ENCODE measurements at regions not wholly inside any gene's neighbourhood (a gene's known extent, or its start where the extent isn't known, plus 50 kb on each side); places are given as distances from the start of the nearest gene placed in this dataset.

DNA sequence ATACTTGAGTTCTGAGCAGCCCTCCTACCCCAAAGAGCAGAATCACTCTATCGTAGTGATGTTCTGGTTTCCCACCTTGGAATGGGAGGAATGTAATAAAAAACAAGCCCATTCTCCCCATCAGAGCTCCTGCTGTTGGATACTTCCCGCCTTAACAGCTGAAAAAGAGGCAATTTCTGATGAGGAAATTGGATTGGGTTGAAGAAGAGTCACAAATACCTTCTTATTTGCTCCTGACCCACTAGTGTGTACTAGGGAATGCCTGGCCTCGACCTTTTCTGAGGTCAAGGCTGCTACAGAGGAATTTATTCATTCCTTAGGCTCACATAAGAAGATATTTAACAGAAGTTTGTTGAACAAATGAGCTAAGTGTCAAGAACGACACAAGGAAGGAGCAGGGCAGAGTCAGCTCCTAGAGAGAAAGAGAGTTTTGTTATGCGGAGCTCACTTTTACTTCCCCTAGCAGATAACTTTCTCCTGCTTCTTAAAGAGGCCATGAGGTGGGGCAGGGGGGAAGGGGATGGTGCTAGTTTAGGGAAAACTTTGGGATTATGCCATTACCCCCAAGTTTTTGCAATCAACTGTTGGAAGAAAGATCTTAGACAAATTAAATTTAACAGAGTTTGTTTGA is 273.8 kb upstream of the CLNK start:
- no peaks in the 10 kb centered on the region for H3K36me3 ChIP-seq (ENCODE audit: control insufficient read depth, insufficient read depth, low read length)
- DNase-seq (ENCODE audit: low read depth) (no peak), FAIRE-seq (no peak)
- no peak overlapping the region for H3K4me3 ChIP-seq (ENCODE audit: low read depth, low read length)
- no peaks in the 10 kb centered on the region for H3K27me3 ChIP-seq (ENCODE audit: control insufficient read depth, insufficient read depth, low read length)
- TF ChIP-seq, protein P1, sequence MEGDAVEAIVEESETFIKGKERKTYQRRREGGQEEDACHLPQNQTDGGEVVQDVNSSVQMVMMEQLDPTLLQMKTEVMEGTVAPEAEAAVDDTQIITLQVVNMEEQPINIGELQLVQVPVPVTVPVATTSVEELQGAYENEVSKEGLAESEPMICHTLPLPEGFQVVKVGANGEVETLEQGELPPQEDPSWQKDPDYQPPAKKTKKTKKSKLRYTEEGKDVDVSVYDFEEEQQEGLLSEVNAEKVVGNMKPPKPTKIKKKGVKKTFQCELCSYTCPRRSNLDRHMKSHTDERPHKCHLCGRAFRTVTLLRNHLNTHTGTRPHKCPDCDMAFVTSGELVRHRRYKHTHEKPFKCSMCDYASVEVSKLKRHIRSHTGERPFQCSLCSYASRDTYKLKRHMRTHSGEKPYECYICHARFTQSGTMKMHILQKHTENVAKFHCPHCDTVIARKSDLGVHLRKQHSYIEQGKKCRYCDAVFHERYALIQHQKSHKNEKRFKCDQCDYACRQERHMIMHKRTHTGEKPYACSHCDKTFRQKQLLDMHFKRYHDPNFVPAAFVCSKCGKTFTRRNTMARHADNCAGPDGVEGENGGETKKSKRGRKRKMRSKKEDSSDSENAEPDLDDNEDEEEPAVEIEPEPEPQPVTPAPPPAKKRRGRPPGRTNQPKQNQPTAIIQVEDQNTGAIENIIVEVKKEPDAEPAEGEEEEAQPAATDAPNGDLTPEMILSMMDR (IDR thresholded peaks at IDR 0.05; ENCODE audit: insufficient read depth, low read length, severe bottlenecking): no peak

DNA sequence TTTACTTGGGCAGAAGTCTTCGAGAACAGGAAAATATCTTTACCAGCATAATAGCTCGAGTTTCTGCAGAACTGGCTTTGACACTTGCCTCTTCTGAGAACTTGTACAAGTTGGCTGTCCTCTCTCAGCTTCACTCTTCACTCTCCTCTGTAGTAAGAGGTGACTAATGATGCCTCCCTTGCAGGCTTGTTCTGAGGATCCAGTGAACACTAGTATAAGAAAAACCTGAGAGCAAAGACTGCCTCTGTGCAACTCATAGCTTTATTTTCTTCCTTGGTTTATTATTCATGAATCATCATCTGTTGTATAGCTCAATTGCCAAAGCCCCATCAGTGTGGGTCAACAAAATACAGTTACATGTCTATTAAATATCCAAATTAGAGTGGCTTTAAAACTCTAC is 266.7 kb upstream of the CLNK start:
- FAIRE-seq: no peak
- peak; percentile 78 for DNase-seq (ENCODE audit: low read depth)

DNA sequence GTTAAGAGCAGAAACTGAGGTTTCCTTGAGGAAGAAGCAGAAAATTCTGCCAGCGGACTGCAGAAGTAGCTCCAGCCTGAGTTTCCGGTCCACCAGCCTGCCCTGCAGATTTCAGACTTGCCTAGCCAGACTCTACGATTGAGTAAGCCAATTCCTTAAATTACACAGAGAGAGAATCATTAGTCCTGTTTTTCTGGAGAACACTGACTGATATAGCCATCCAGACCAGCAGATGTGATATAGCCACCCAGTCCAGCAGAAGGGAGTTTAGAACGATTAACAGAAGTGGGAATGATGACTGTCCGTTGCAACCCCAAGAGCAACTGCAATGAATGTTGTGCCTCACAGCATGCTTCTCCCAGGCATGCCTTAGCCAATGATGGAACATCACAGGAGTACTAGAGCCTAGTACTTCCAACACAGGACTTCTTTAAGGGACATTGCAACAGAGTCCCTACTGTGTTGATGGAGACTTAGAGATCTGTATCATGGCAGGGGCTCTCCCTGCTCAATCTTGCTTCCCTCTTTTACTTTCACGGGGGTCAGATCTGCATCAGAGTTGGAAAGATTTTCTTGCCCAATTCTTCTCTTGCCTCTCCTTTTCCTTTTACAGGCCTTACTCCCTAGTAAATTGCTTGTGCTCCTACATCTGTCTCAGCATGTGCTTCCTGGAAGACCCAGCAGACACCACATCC is 264.6 kb upstream of the CLNK start:
- Histone ChIP-seq H3K27me3 (ENCODE audit: control insufficient read depth, insufficient read depth, low read length) (no peaks in the 10 kb centered on the region), H3K4me3 (ENCODE audit: low read depth, low read length) (no peak overlapping the region), H3K36me3 (ENCODE audit: control insufficient read depth, insufficient read depth, low read length) (no peaks in the 10 kb centered on the region)
- peak; percentile 13 for FAIRE-seq
- TF ChIP-seq, protein P1 (IDR thresholded peaks at IDR 0.05; ENCODE audit: insufficient read depth, low read length, severe bottlenecking): no peak
- DNase-seq (ENCODE audit: low read depth): no peak

More for the DNA sequence above, 266.7 kb upstream of the CLNK start:
- TF ChIP-seq, protein P1 (IDR thresholded peaks at IDR 0.05; ENCODE audit: insufficient read depth, low read length, severe bottlenecking): no peak
- Histone ChIP-seq H3K27me3 (ENCODE audit: control insufficient read depth, insufficient read depth, low read length) (no peaks in the 10 kb centered on the region), H3K36me3 (ENCODE audit: control insufficient read depth, insufficient read depth, low read length) (no peaks in the 10 kb centered on the region), H3K4me3 (ENCODE audit: low read depth, low read length) (no peak overlapping the region)

DNA sequence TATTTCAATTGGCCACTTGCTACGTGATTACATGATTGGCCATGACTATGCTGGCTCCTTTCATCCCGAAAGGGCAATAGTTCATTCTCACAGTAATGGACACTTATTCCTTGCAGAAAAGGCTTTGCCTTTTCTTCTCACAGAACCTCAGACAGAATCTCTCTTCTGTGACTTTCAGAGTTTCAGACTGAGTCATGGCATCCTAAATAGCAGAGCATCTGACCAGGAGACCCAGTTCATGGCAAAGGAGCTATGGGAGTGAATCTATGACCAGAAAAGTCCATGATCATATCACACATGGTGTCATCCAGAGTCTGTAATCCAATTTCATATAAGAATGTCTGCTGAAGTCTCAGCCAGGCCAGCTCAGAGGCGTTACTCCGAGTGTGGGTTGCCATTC is 263.3 kb upstream of the CLNK start:
- TF ChIP-seq, protein P1 (IDR thresholded peaks at IDR 0.05; ENCODE audit: insufficient read depth, low read length, severe bottlenecking): no peak
- Histone ChIP-seq H3K27me3 (ENCODE audit: control insufficient read depth, insufficient read depth, low read length) (no peaks in the 10 kb centered on the region), H3K4me3 (ENCODE audit: low read depth, low read length) (no peak overlapping the region), H3K36me3 (ENCODE audit: control insufficient read depth, insufficient read depth, low read length) (no peaks in the 10 kb centered on the region)
- no peak for DNase-seq (ENCODE audit: low read depth)
- no peak for FAIRE-seq

DNA sequence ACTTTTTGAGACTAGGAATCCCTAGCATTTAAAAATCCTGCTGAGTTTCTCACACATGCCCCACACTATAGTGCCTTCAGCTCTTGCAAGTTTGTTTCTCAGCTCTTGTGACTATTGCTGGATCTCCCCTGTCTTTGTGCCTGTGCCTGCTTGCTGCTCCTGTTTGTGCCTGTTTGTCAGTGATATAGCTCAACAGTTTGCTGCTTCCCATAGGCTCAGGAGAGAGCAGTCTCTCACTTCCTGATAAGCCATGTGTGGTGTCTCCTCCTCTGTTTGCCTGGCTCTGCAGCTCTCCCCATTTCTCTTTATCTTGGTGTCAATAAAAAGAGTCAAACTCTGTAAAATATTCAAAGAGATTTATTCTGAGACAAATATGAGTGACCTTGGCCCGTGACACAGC is 259.8 kb upstream of the CLNK start:
- Histone ChIP-seq H3K27me3 (ENCODE audit: control insufficient read depth, insufficient read depth, low read length) (no peaks in the 10 kb centered on the region), H3K36me3 (ENCODE audit: control insufficient read depth, insufficient read depth, low read length) (no peaks in the 10 kb centered on the region), H3K4me3 (ENCODE audit: low read depth, low read length) (no peak overlapping the region)
- TF ChIP-seq, protein P1 (IDR thresholded peaks at IDR 0.05; ENCODE audit: insufficient read depth, low read length, severe bottlenecking): no peak
- DNase-seq (ENCODE audit: low read depth): peak; percentile 61
- no peak for FAIRE-seq
